GM12878 (cell line): ENCODE measurements at regions not wholly inside any gene's neighbourhood (a gene's known extent, or its start where the extent isn't known, plus 50 kb on each side); places are given as distances from the start of the nearest gene placed in this dataset.

Source experiments
- ATAC-seq: fragments of 200-7000 bp; cut with Tn5 transposase; 3 replicates; pipeline ENCODE4 v1.9.1; 2020; ENCODE audit warnings: mild to moderate bottlenecking, moderate library complexity
- BruUV-seq: library from RNA; stranded (reverse); fragments of 400-500 nt; replicated peaks from 2 replicates; lab custom pipeline; 2021; lab: Mats Ljungman, UMichigan
- CTCF ChIA-PET: fragments of 300-600 bp; sonication (Branson Sonifier 250); formaldehyde crosslinking; extraction: SDS; loops from one replicate; lab custom pipeline; 2021; ENCODE audit warnings: inconsistent platforms; lab: Yijun Ruan, JAX
- POLR2A ChIA-PET: fragments of 350-600 bp; formaldehyde crosslinking; extraction: SDS; loops from one replicate; lab custom pipeline; 2021; ENCODE audit warnings: inconsistent platforms; lab: Charles Lee
- RAD21 ChIA-PET: fragments of 300-600 bp; sonication (Branson Sonifier 250); formaldehyde crosslinking; loops from one replicate; lab custom pipeline; 2023; ENCODE audit warnings: antibody characterized with exemption; ENCODE audit not compliant: unreplicated experiment; lab: Charles Lee
- SMC1A ChIA-PET: fragments of 300-600 bp; sonication (Branson Sonifier 250); formaldehyde crosslinking; loops from one replicate; lab custom pipeline; 2023; ENCODE audit not compliant: unreplicated experiment, uncharacterized antibody; lab: Charles Lee
- DNase-seq: peaks from one replicate; pipeline ENCODE4 v3.0.0-alpha.2; 2011; ENCODE audit warnings: low read depth, low spot score
- FAIRE-seq: peaks from 3 replicates; lab custom pipeline; 2011; peaks lifted over from hg19 to GRCh38; lab: Jason Lieb, UNC
- H2AFZ ChIP-seq: 2 replicates; pipeline ENCODE4 v1.6.0; 2011; ENCODE audit warnings: low read depth, low read length, control low read depth; ENCODE audit not compliant: control insufficient read depth
- H3K27ac ChIP-seq: 2 replicates; pipeline ENCODE4 v1.5.1; 2011; ENCODE audit warnings: control low read depth; ENCODE audit not compliant: control insufficient read depth, insufficient read depth
- H3K27me3 ChIP-seq, 2 experiments: replicated peaks in 1 of 2; 2 replicates each; pipeline versions ENCODE4 v1.6.0 to v1.6.1; 2011; ENCODE audit warnings: low read length in 1 of 2; ENCODE audit not compliant: control insufficient read depth in 2 of 2, insufficient read depth in 2 of 2
- H3K36me3 ChIP-seq, 2 experiments: 2 replicates each; pipeline ENCODE4 v1.5.1; 2011; ENCODE audit warnings: low read length in 1 of 2; ENCODE audit not compliant: control insufficient read depth in 2 of 2, insufficient read depth in 2 of 2
- H3K4me1 ChIP-seq: 2 replicates; pipeline ENCODE4 v1.6.1; 2011; ENCODE audit warnings: mild to moderate bottlenecking, low read length, moderate library complexity, mixed read lengths; ENCODE audit not compliant: control insufficient read depth, insufficient read depth
- H3K4me2 ChIP-seq: 2 replicates; pipeline ENCODE4 v1.6.0; 2011; ENCODE audit warnings: control low read depth; ENCODE audit not compliant: control insufficient read depth, insufficient read depth
- H3K4me3 ChIP-seq: fragments of 200-600 bp; sonication (generic); 2 replicates; pipeline ENCODE4 v1.5.1; 2016
- H3K79me2 ChIP-seq: 2 replicates; pipeline ENCODE4 v1.6.0; 2011; ENCODE audit warnings: low read length; ENCODE audit not compliant: control insufficient read depth, insufficient read depth
- H3K9ac ChIP-seq: 2 replicates; pipeline ENCODE4 v1.8.0; 2011; ENCODE audit warnings: low read length, control low read depth, mixed read lengths; ENCODE audit not compliant: control insufficient read depth, insufficient read depth
- H3K9me3 ChIP-seq: replicated peaks from 3 replicates; pipeline ENCODE4 v1.5.1; 2011; ENCODE audit warnings: mild to moderate bottlenecking, low read length; ENCODE audit not compliant: control insufficient read depth, insufficient read depth
- H4K20me1 ChIP-seq: 2 replicates; pipeline ENCODE4 v1.6.0; 2011; ENCODE audit not compliant: control insufficient read depth, insufficient read depth
- BCLAF1 ChIP-seq: fragments of 450-650 bp; IDR thresholded peaks from 2 replicates; pipeline ENCODE4 v1.6.1; 2017; ENCODE audit warnings: antibody characterized with exemption, mild to moderate bottlenecking, moderate library complexity
- BHLHE40 ChIP-seq, 2 experiments: fragments of 450-650 bp in 1 of 2; IDR thresholded peaks; 2 replicates each; pipeline ENCODE4 v1.6.1; 2011 to 2017; ENCODE audit warnings: low read depth in 2 of 2, borderline replicate concordance in 1 of 2, improper control_type of control experiment in 1 of 2, low read length in 1 of 2, mild to moderate bottlenecking in 1 of 2
- CEBPB ChIP-seq, 2 experiments: fragments of 150-350 bp in 1 of 2; IDR thresholded peaks; 2 replicates each; pipeline ENCODE4 v1.6.1; 2012 to 2014; ENCODE audit warnings: low read depth in 2 of 2, low read length in 2 of 2, borderline replicate concordance in 1 of 2, inconsistent platforms in 1 of 2
- CREM ChIP-seq: IDR thresholded peaks from 2 replicates; pipeline ENCODE4 v1.6.1; 2014; ENCODE audit warnings: antibody characterized with exemption, low read depth
- GABPA ChIP-seq: IDR thresholded peaks from 2 replicates; pipeline ENCODE4 v1.6.1; 2014; ENCODE audit warnings: antibody characterized with exemption, low read depth, mild to moderate bottlenecking, inconsistent platforms
- JUND ChIP-seq: IDR thresholded peaks from 2 replicates; pipeline ENCODE4 v1.6.1; 2012; ENCODE audit warnings: low read depth, mild to moderate bottlenecking, low read length, improper control_type of control experiment, moderate library complexity
- LARP7 ChIP-seq: fragments of 450-650 bp; IDR thresholded peaks from 2 replicates; pipeline ENCODE4 v1.6.1; 2017; ENCODE audit warnings: mild to moderate bottlenecking
- POLR2A ChIP-seq: IDR thresholded peaks from 2 replicates; pipeline ENCODE4 v1.6.1; 2011; ENCODE audit warnings: low read depth, mild to moderate bottlenecking, low read length
- RAD51 ChIP-seq: fragments of 450-650 bp; IDR thresholded peaks from 2 replicates; pipeline ENCODE4 v1.6.1; 2016; ENCODE audit warnings: moderate library complexity, mild to moderate bottlenecking, inconsistent platforms
- SREBF2 ChIP-seq: IDR thresholded peaks from 2 replicates; pipeline ENCODE4 v1.6.1; 2012; ENCODE audit warnings: mild to moderate bottlenecking, low read length
- ZNF384 ChIP-seq: IDR thresholded peaks from 2 replicates; pipeline ENCODE4 v1.6.1; 2012; ENCODE audit warnings: low read depth, mild to moderate bottlenecking, low read length, improper control_type of control experiment, borderline replicate concordance
- WGBS: methylation state at CpG from one replicate; pipeline ENCODE4 v1.1.6; 2016; ENCODE audit warnings: low lambda C conversion rate; ENCODE audit not compliant: insufficient replicate concordance, insufficient coverage; ENCODE audit errors: missing lambda C conversion rate; 5-methylcytosine and 5-hydroxymethylcytosine counted together
- in situ Hi-C: fragments of 300-500 bp; cut with MboI; formaldehyde crosslinking; loops from 9 replicates; pipeline ENCODE4 v1.14.3; 2018; ENCODE audit warnings: mixed read lengths
- intact Hi-C: fragments of 100-400 bp; cut with micrococcal nuclease; formaldehyde crosslinking; loops from one replicate; pipeline ENCODE4 v1.14.2; 2022; ENCODE audit not compliant: unreplicated experiment
- TF ChIP-seq, protein P1 (sequence below): IDR thresholded peaks from 2 replicates; pipeline ENCODE4 v1.6.1; 2011; ENCODE audit warnings: low read depth, mild to moderate bottlenecking, low read length, moderate library complexity, borderline replicate concordance; ENCODE audit errors: extremely low read depth
- TF ChIP-seq, protein P2 (sequence below): IDR thresholded peaks from 2 replicates; pipeline ENCODE4 v1.6.1; 2012; ENCODE audit warnings: low read depth, low read length, improper control_type of control experiment

- CTCF ChIA-PET: no interaction called here
These were observed 985.8 kb downstream of the TBC1D22A start for GRCh38 chr22:47748271-47748670.

More at GRCh38 chr22:47748271-47748670, 985.8 kb downstream of the TBC1D22A start:
- no peaks in the 10 kb centered on the region for H3K27me3 ChIP-seq
- ChIA-PET POLR2A (no interaction called here), SMC1A (no interaction called here), RAD21 (no interaction called here)
- ATAC-seq (no peak), DNase-seq (no peak), FAIRE-seq (no peak)
- H3K27ac ChIP-seq: no peak overlapping the region
- no peak overlapping the region for H3K4me2 ChIP-seq
- no peaks in the 10 kb centered on the region for H3K9me3 ChIP-seq
- H4K20me1 ChIP-seq: no peaks in the 10 kb centered on the region
- H3K4me1 ChIP-seq: no peaks in the 10 kb centered on the region
- H3K9ac ChIP-seq: no peak overlapping the region
- intact Hi-C loops: no loop called here
- H3K79me2 ChIP-seq: no peaks in the 10 kb centered on the region
- no peak overlapping the region for H2AFZ ChIP-seq
- 38% methylated on average over 6 of the region's 6 CpGs for WGBS
- BruUV-seq: no TSS peak
- H3K36me3 ChIP-seq: no peaks in the 10 kb centered on the region
- TF ChIP-seq GABPA: no peak
- TF ChIP-seq BHLHE40 (IDR thresholded peaks at IDR 0.05; ENCODE audit: borderline replicate concordance in 1 of 2, low read depth in 2 of 2, low read length in 1 of 2): no peak
- no peak for TF ChIP-seq RAD51
- TF ChIP-seq, protein P1, sequence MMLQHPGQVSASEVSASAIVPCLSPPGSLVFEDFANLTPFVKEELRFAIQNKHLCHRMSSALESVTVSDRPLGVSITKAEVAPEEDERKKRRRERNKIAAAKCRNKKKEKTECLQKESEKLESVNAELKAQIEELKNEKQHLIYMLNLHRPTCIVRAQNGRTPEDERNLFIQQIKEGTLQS: no peak
- TF ChIP-seq, protein P2, sequence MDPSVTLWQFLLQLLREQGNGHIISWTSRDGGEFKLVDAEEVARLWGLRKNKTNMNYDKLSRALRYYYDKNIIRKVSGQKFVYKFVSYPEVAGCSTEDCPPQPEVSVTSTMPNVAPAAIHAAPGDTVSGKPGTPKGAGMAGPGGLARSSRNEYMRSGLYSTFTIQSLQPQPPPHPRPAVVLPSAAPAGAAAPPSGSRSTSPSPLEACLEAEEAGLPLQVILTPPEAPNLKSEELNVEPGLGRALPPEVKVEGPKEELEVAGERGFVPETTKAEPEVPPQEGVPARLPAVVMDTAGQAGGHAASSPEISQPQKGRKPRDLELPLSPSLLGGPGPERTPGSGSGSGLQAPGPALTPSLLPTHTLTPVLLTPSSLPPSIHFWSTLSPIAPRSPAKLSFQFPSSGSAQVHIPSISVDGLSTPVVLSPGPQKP: no peak
- TF ChIP-seq BCLAF1: no peak
- TF ChIP-seq POLR2A: no peak
- no peak for TF ChIP-seq JUND
- TF ChIP-seq CREM: no peak
- no peak for TF ChIP-seq LARP7
- TF ChIP-seq CEBPB (IDR thresholded peaks at IDR 0.05; ENCODE audit: borderline replicate concordance in 1 of 2, low read depth in 2 of 2, low read length in 2 of 2): no peak
- no peak for TF ChIP-seq SREBF2
- no peak for TF ChIP-seq ZNF384
- no peak overlapping the region for H3K4me3 ChIP-seq
- in situ Hi-C loops: no loop called here
